Spleen (tissue), 7 donors: ENCODE measurements at regions not wholly inside any gene's neighbourhood (a gene's known extent, or its start where the extent isn't known, plus 50 kb on each side); places are given as distances from the start of the nearest gene placed in this dataset.

Source experiments
- CTCF ChIP-seq, 11 experiments: fragments of 200-600 bp in 7 of 11; fragments of 450-650 bp in 4 of 11; sonication (generic) in 4 of 11; IDR thresholded peaks in 8 of 11; conservative IDR thresholded peaks in 3 of 11; 1 replicate in 7 of 11; 2 replicates in 4 of 11; pipeline versions ENCODE4 v1.4.0 to v1.8.0; 2016 to 2021; ENCODE audit warnings: antibody characterized with exemption in 11 of 11, inconsistent platforms in 4 of 11, mild to moderate bottlenecking in 1 of 11
- POLR2A ChIP-seq, 3 donors: fragments of 450-650 bp; IDR thresholded peaks; one replicate each; pipeline ENCODE4 v1.5.1; 2017; ENCODE audit warnings: antibody characterized with exemption in 3 of 3, mild to moderate bottlenecking in 1 of 3
- donor health status: DM: no; HTN: no; CAD: no; lungs with moderate emphysema.
- donor health status: DM: no; HTN: no; CAD: no.
- donor health status: DM: no; HTN: no; CAD: no.

- no peak for TF ChIP-seq POLR2A (IDR thresholded peaks at IDR 0.05)
- no peak for TF ChIP-seq CTCF (IDR thresholded peaks at IDR 0.05 in 8 of 11, conservative IDR thresholded peaks at IDR 0.05 in 3 of 11)
Observed at GRCh38 chr15:97679106-97679688, 281.3 kb upstream of the ARRDC4 start.
